IPS-15b (cell line): ENCODE measurements at regions not wholly inside any gene's neighbourhood (a gene's known extent, or its start where the extent isn't known, plus 50 kb on each side); places are given as distances from the start of the nearest gene placed in this dataset.

Source experiments
- H3K27me3 ChIP-seq: one replicate; pipeline ENCODE4 v1.6.1; 2013; ENCODE audit warnings: low read length; ENCODE audit not compliant: control insufficient read depth, insufficient read depth
- H3K36me3 ChIP-seq: one replicate; pipeline ENCODE4 v1.6.1; 2013; ENCODE audit warnings: low read length; ENCODE audit not compliant: control insufficient read depth, insufficient read depth
- H3K4me1 ChIP-seq: one replicate; pipeline ENCODE4 v1.6.1; 2013; ENCODE audit warnings: mild to moderate bottlenecking, low read length; ENCODE audit not compliant: control insufficient read depth, insufficient read depth
- H3K4me3 ChIP-seq: one replicate; pipeline ENCODE4 v1.5.1; 2013; ENCODE audit warnings: low read depth, low read length
- H3K9ac ChIP-seq: one replicate; pipeline ENCODE4 v1.6.1; 2013; ENCODE audit warnings: low read depth, mild to moderate bottlenecking, low read length
- H3K9me3 ChIP-seq: one replicate; pipeline ENCODE4 v1.6.1; 2013; ENCODE audit warnings: mild to moderate bottlenecking, low read length; ENCODE audit not compliant: control insufficient read depth, insufficient read depth

GRCh38 chr9:13648676-13649075, 369.2 kb upstream of the MPDZ start:
- H3K9me3 ChIP-seq: no peaks in the 10 kb centered on the region
- H3K36me3 ChIP-seq: no peaks in the 10 kb centered on the region
- no peaks in the 10 kb centered on the region for H3K27me3 ChIP-seq
- H3K4me1 ChIP-seq: no peaks in the 10 kb centered on the region
- no peak overlapping the region for H3K4me3 ChIP-seq
- H3K9ac ChIP-seq: no peak overlapping the region

- H3K9me3 ChIP-seq: no peaks in the 10 kb centered on the region
- no peak overlapping the region for H3K9ac ChIP-seq
- no peaks in the 10 kb centered on the region for H3K4me1 ChIP-seq
- no peaks in the 10 kb centered on the region for H3K36me3 ChIP-seq
- no peak overlapping the region for H3K4me3 ChIP-seq
- no peaks in the 10 kb centered on the region for H3K27me3 ChIP-seq
Measured at GRCh38 chr9:13648068-13648467, 368.6 kb upstream of the MPDZ start.

- H3K9me3 ChIP-seq: no peaks in the 10 kb centered on the region
- no peak overlapping the region for H3K4me3 ChIP-seq
- no peak overlapping the region for H3K9ac ChIP-seq
Measured at GRCh38 chr9:13646500-13647021, 367.1 kb upstream of the MPDZ start.

GRCh38 chr9:13645557-13645956, 366.1 kb upstream of the MPDZ start:
- Histone ChIP-seq H3K36me3 (no peaks in the 10 kb centered on the region), H3K27me3 (no peaks in the 10 kb centered on the region), H3K9ac (no peak overlapping the region), H3K9me3 (no peaks in the 10 kb centered on the region), H3K4me1 (no peaks in the 10 kb centered on the region), H3K4me3 (no peak overlapping the region)

More at GRCh38 chr9:13646500-13647021, 367.1 kb upstream of the MPDZ start:
- no peaks in the 10 kb centered on the region for H3K27me3 ChIP-seq
- H3K4me1 ChIP-seq: no peaks in the 10 kb centered on the region
- H3K36me3 ChIP-seq: no peaks in the 10 kb centered on the region

GRCh38 chr9:13644675-13645074, 365.2 kb upstream of the MPDZ start:
- Histone ChIP-seq H3K9me3 (no peaks in the 10 kb centered on the region), H3K4me3 (no peak overlapping the region), H3K27me3 (no peaks in the 10 kb centered on the region), H3K36me3 (no peaks in the 10 kb centered on the region), H3K9ac (no peak overlapping the region), H3K4me1 (no peaks in the 10 kb centered on the region)

GRCh38 chr9:13642646-13643045, 363.2 kb upstream of the MPDZ start:
- Histone ChIP-seq H3K9me3 (no peaks in the 10 kb centered on the region), H3K27me3 (no peaks in the 10 kb centered on the region), H3K4me3 (no peak overlapping the region), H3K4me1 (no peaks in the 10 kb centered on the region), H3K9ac (no peak overlapping the region), H3K36me3 (no peaks in the 10 kb centered on the region)

- Histone ChIP-seq H3K4me3 (no peak overlapping the region), H3K27me3 (no peaks in the 10 kb centered on the region), H3K9ac (no peak overlapping the region), H3K9me3 (no peaks in the 10 kb centered on the region), H3K4me1 (no peaks in the 10 kb centered on the region), H3K36me3 (no peaks in the 10 kb centered on the region)
Measured at GRCh38 chr9:13629067-13629466, 349.6 kb upstream of the MPDZ start.

- Histone ChIP-seq H3K9ac (no peak overlapping the region), H3K4me1 (no peaks in the 10 kb centered on the region), H3K27me3 (no peaks in the 10 kb centered on the region), H3K4me3 (no peak overlapping the region), H3K36me3 (no peaks in the 10 kb centered on the region), H3K9me3 (no peaks in the 10 kb centered on the region)
Measured at GRCh38 chr9:13628526-13628925, 349.0 kb upstream of the MPDZ start.

GRCh38 chr9:13627502-13627901, 348.0 kb upstream of the MPDZ start:
- H3K27me3 ChIP-seq: no peaks in the 10 kb centered on the region
- no peaks in the 10 kb centered on the region for H3K9me3 ChIP-seq
- H3K36me3 ChIP-seq: no peaks in the 10 kb centered on the region
- no peak overlapping the region for H3K9ac ChIP-seq
- H3K4me3 ChIP-seq: no peak overlapping the region
- H3K4me1 ChIP-seq: no peaks in the 10 kb centered on the region

- no peaks in the 10 kb centered on the region for H3K27me3 ChIP-seq
- H3K9ac ChIP-seq: no peak overlapping the region
- H3K9me3 ChIP-seq: no peaks in the 10 kb centered on the region
- no peak overlapping the region for H3K4me3 ChIP-seq
- H3K4me1 ChIP-seq: no peaks in the 10 kb centered on the region
- H3K36me3 ChIP-seq: no peaks in the 10 kb centered on the region
Measured at GRCh38 chr9:13627071-13627470, 347.6 kb upstream of the MPDZ start.

- Histone ChIP-seq H3K9ac (no peak overlapping the region), H3K4me1 (no peaks in the 10 kb centered on the region), H3K36me3 (no peaks in the 10 kb centered on the region), H3K4me3 (no peak overlapping the region), H3K9me3 (no peaks in the 10 kb centered on the region), H3K27me3 (no peaks in the 10 kb centered on the region)
Measured at GRCh38 chr9:13626601-13627000, 347.1 kb upstream of the MPDZ start.

GRCh38 chr9:13621872-13622564, 342.5 kb upstream of the MPDZ start:
- Histone ChIP-seq H3K9me3 (no peaks in the 10 kb centered on the region), H3K9ac (no peak overlapping the region), H3K4me1 (peaks cover 4% of the 10 kb centered on the region), H3K27me3 (no peaks in the 10 kb centered on the region), H3K36me3 (no peaks in the 10 kb centered on the region), H3K4me3 (no peak overlapping the region)
